ENCODE measurements at regions not wholly inside any gene's neighbourhood (a gene's known extent, or its start where the extent isn't known, plus 50 kb on each side); places are given as distances from the start of the nearest gene placed in this dataset.

DNA sequence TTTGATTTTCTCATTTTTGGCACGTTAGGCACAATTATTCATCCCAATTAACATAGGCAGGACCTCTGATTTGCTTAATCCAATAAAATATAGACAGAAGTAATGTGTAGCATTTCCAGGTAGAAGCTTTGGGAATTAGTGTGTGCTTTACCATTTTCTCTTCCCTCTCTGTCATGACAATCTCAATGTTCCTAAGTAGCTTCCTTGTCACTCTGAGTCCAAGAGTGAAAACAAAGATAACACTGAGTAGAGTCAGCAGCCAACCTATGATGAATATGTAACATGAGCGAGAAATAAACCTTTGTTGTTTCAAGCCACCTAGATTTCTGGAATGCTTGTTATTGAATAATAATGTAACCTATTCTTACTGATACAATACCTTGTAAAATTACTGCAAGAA, 283.8 kb downstream of the OMA1 start:
- Mint-ChIP-seq H3K4me3 (no peak overlapping the region), H3K4me1 (no peaks in the 10 kb centered on the region), H3K36me3 (ENCODE audit: low read depth) (no peaks in the 10 kb centered on the region), H3K27ac (no peak overlapping the region), H3K9me3 (no peaks in the 10 kb centered on the region), H3K27me3 (ENCODE audit: insufficient read depth) (peaks cover 5% of the 10 kb centered on the region)
- no peak for DNase-seq
- Histone ChIP-seq H3K27ac (ENCODE audit: low read depth, low read length) (no peak overlapping the region), H3K4me1 (ENCODE audit: control insufficient read depth, insufficient read depth, low read length) (no peaks in the 10 kb centered on the region), H3K9ac (ENCODE audit: extremely low read depth, low read length, poor library complexity, severe bottlenecking) (no peak overlapping the region), H3K9me3 (ENCODE audit: control insufficient read depth, low read length) (no peaks in the 10 kb centered on the region), H3K36me3 (ENCODE audit: control insufficient read depth, insufficient read depth, low read length) (no peaks in the 10 kb centered on the region), H3K27me3 (ENCODE audit: control insufficient read depth, insufficient read depth, low read length, poor library complexity, severe bottlenecking) (no peaks in the 10 kb centered on the region), H3K4me3 (ENCODE audit: low read length) (no peak overlapping the region)
- 93% methylated on average over 1 of the region's 2 CpGs; no CpG with 5 or more reads in 1 of the 2 experiments for WGBS, 2 experiments (ENCODE audit: insufficient coverage in 1 of 2, insufficient read length in 1 of 2)
- TF ChIP-seq, protein P1, sequence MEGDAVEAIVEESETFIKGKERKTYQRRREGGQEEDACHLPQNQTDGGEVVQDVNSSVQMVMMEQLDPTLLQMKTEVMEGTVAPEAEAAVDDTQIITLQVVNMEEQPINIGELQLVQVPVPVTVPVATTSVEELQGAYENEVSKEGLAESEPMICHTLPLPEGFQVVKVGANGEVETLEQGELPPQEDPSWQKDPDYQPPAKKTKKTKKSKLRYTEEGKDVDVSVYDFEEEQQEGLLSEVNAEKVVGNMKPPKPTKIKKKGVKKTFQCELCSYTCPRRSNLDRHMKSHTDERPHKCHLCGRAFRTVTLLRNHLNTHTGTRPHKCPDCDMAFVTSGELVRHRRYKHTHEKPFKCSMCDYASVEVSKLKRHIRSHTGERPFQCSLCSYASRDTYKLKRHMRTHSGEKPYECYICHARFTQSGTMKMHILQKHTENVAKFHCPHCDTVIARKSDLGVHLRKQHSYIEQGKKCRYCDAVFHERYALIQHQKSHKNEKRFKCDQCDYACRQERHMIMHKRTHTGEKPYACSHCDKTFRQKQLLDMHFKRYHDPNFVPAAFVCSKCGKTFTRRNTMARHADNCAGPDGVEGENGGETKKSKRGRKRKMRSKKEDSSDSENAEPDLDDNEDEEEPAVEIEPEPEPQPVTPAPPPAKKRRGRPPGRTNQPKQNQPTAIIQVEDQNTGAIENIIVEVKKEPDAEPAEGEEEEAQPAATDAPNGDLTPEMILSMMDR (conservative IDR thresholded peaks at IDR 0.05) = no peak

DNA sequence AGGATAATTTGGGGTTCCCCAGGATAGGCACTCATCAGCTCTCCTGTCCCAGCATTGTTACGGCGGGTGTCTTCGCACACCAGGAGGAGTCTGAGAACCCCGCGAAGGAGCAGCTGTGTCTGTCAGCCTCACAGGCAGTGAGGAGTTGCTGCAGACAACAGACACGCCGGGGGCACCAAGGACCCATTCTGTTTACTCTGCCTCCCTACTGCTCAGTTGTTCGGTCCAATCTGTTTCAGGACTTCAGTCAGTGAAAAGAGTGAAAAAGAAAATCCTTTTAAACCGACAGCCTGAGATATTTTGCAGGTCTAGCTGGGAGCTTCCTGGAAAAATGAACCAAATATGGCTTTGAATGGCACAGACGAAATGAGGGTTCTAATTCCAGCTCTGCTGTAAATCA, 288.4 kb downstream of the OMA1 start:
- Mint-ChIP-seq H3K9me3 (peaks cover 4% of the 10 kb centered on the region), H3K27ac (no peak overlapping the region), H3K4me3 (no peak overlapping the region), H3K4me1 (no peaks in the 10 kb centered on the region), H3K27me3 (ENCODE audit: insufficient read depth) (peaks cover 6% of the 10 kb centered on the region), H3K36me3 (ENCODE audit: low read depth) (no peaks in the 10 kb centered on the region)
- no peaks in the 10 kb centered on the region for H3K36me3 ChIP-seq (ENCODE audit: control insufficient read depth, insufficient read depth, low read length)
- H3K9me3 ChIP-seq (ENCODE audit: control insufficient read depth, low read length) = no peaks in the 10 kb centered on the region
- no peaks in the 10 kb centered on the region for H3K4me1 ChIP-seq (ENCODE audit: control insufficient read depth, insufficient read depth, low read length)
- WGBS, 2 experiments (ENCODE audit: insufficient coverage in 1 of 2, insufficient read length in 1 of 2) = 73 to 87% methylated on average over 7 to 10 of the region's 10 CpGs
- H3K4me3 ChIP-seq (ENCODE audit: low read length) = no peak overlapping the region
- TF ChIP-seq, protein P1 (conservative IDR thresholded peaks at IDR 0.05) = no peak
- no peak overlapping the region for H3K9ac ChIP-seq (ENCODE audit: extremely low read depth, low read length, poor library complexity, severe bottlenecking)
- H3K27me3 ChIP-seq (ENCODE audit: control insufficient read depth, insufficient read depth, low read length, poor library complexity, severe bottlenecking) = no peaks in the 10 kb centered on the region
- no peak overlapping the region for H3K27ac ChIP-seq (ENCODE audit: low read depth, low read length)
- DNase-seq = no peak

DNA sequence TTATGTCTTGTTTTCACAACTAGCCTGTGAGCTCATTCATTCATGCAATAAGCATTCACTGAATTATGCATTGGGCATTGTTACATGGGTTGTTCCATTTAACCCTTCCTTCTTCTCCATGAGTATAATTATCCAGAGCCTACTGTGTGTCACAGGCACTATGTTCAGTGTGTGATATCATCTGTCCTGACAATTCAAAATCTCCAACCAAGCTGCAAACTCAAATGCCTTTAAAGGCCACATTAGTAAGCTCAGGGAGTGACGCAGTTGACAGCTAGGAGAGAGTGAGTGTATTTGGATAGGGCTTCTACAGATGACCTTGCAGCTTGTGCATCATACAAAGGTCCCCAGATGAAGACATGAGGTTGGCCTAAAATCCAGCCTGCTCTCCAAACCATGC, 289.5 kb downstream of the OMA1 start:
- Histone ChIP-seq H3K36me3 (ENCODE audit: control insufficient read depth, insufficient read depth, low read length) (no peaks in the 10 kb centered on the region), H3K9ac (ENCODE audit: extremely low read depth, low read length, poor library complexity, severe bottlenecking) (no peak overlapping the region), H3K4me3 (ENCODE audit: low read length) (no peak overlapping the region), H3K9me3 (ENCODE audit: control insufficient read depth, low read length) (no peaks in the 10 kb centered on the region), H3K27me3 (ENCODE audit: control insufficient read depth, insufficient read depth, low read length, poor library complexity, severe bottlenecking) (no peaks in the 10 kb centered on the region), H3K4me1 (ENCODE audit: control insufficient read depth, insufficient read depth, low read length) (no peaks in the 10 kb centered on the region), H3K27ac (ENCODE audit: low read depth, low read length) (no peak overlapping the region)
- peaks cover 4% of the 10 kb centered on the region for H3K9me3 Mint-ChIP-seq
- H3K4me3 Mint-ChIP-seq = no peak overlapping the region
- WGBS, 2 experiments (ENCODE audit: insufficient coverage in 1 of 2, insufficient read length in 1 of 2) = 85% methylated on average over 1 of the region's 1 CpG; no CpG with 5 or more reads in 1 of the 2 experiments
- no peak for DNase-seq
- no peaks in the 10 kb centered on the region for H3K4me1 Mint-ChIP-seq
- no peaks in the 10 kb centered on the region for H3K36me3 Mint-ChIP-seq (ENCODE audit: low read depth)
- TF ChIP-seq, protein P1 (conservative IDR thresholded peaks at IDR 0.05) = no peak
- H3K27ac Mint-ChIP-seq = no peak overlapping the region
- H3K27me3 Mint-ChIP-seq (ENCODE audit: insufficient read depth) = peaks cover 17% of the 10 kb centered on the region
